ENCODE measurements at regions not wholly inside any gene's neighbourhood (a gene's known extent, or its start where the extent isn't known, plus 50 kb on each side); places are given as distances from the start of the nearest gene placed in this dataset.

DNA sequence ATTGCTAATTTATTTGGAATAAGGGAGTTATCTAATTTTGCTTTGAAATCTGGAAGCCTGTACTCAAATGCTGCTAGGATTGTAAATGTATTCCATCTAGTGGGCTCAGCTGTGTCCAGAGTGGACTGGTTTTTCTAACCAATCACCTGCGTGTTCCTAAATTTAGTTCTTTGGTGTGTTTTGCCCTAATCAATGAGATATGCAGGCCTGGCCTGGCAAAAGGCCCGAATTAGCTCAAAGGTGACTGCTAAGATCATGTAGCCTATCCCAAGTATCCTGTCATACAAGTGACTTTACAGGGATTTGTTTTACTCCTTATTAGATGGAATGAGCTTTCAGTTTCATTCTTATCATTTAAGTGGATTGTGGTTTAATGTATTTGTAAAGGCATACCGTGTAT lies 51.3 kb upstream of the ARMC2 start:
- WGBS, 4 donors: 57 to 79% (median 69%) methylated on average over 3 of the region's 3 CpGs

GRCh38 chr6:108797951-108798669 lies 50.1 kb upstream of the ARMC2 start:
- H3K4me1 ChIP-seq (replicated peaks in 1 of 2): peaks cover 0 to 20% of the 10 kb centered on the region in 2 donors
- no peaks in the 10 kb centered on the region for H3K9me3 ChIP-seq (replicated peaks in 1 of 3)
- intact Hi-C loops (cut with DNase I): no loop called here
- no peaks in the 10 kb centered on the region for H3K36me3 ChIP-seq (replicated peaks in 1 of 2)
- no peak overlapping the region for H3K4me3 ChIP-seq
- WGBS, 4 donors: 59 to 75% (median 67%) methylated on average over 11 of the region's 11 CpGs
- no peaks in the 10 kb centered on the region for H3K27me3 ChIP-seq
- no peak for DNase-seq
- H3K27ac ChIP-seq: peak overlapping the region in 2 of 5 donors; percentile 44 to 56
- TF ChIP-seq, protein P1, sequence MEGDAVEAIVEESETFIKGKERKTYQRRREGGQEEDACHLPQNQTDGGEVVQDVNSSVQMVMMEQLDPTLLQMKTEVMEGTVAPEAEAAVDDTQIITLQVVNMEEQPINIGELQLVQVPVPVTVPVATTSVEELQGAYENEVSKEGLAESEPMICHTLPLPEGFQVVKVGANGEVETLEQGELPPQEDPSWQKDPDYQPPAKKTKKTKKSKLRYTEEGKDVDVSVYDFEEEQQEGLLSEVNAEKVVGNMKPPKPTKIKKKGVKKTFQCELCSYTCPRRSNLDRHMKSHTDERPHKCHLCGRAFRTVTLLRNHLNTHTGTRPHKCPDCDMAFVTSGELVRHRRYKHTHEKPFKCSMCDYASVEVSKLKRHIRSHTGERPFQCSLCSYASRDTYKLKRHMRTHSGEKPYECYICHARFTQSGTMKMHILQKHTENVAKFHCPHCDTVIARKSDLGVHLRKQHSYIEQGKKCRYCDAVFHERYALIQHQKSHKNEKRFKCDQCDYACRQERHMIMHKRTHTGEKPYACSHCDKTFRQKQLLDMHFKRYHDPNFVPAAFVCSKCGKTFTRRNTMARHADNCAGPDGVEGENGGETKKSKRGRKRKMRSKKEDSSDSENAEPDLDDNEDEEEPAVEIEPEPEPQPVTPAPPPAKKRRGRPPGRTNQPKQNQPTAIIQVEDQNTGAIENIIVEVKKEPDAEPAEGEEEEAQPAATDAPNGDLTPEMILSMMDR (IDR thresholded peaks at IDR 0.05): no peak
- TF ChIP-seq POLR2A (IDR thresholded peaks at IDR 0.05): no peak

More for the DNA sequence above, 51.3 kb upstream of the ARMC2 start:
- intact Hi-C loops (cut with DNase I): no loop called here
- Histone ChIP-seq H3K36me3 (replicated peaks in 1 of 2) (no peaks in the 10 kb centered on the region), H3K27me3 (no peaks in the 10 kb centered on the region), H3K4me3 (no peak overlapping the region), H3K27ac (no peak overlapping the region), H3K9me3 (replicated peaks in 1 of 3) (no peaks in the 10 kb centered on the region), H3K4me1 (replicated peaks in 1 of 2) (peaks cover 0 to 20% of the 10 kb centered on the region in 2 donors)
- no peak for DNase-seq
- TF ChIP-seq POLR2A (IDR thresholded peaks at IDR 0.05): no peak
- TF ChIP-seq, protein P1 (IDR thresholded peaks at IDR 0.05): no peak
